Naive thymus-derived CD4-positive, alpha-beta T cell (primary cell): ENCODE measurements at regions not wholly inside any gene's neighbourhood (a gene's known extent, or its start where the extent isn't known, plus 50 kb on each side); places are given as distances from the start of the nearest gene placed in this dataset.

Source experiments
- ATAC-seq: fragments of 150-1000 bp; cut with Tn5 transposase; 2 replicates; pipeline ENCODE4 v1.10.0; 2021; ENCODE audit warnings: mild to moderate bottlenecking, moderate library complexity
- CTCF ChIA-PET: fragments of 350-600 bp; sonication (Branson Sonifier 250); formaldehyde crosslinking; loops from one replicate; lab custom pipeline; 2021; ENCODE audit warnings: antibody characterized with exemption; lab: Charles Lee
- POLR2A ChIA-PET: fragments of 350-600 bp; sonication (Branson Sonifier 250); formaldehyde crosslinking; loops from one replicate; lab custom pipeline; 2021; ENCODE audit warnings: antibody characterized with exemption, inconsistent platforms; lab: Charles Lee
- DNase-seq, 9 donors: peaks; one replicate each; pipeline versions ENCODE4 v3.0.0 to v3.0.0-alpha.2; 2020 to 2022; ENCODE audit warnings: mixed read lengths in 1 of 9
- H3K27ac ChIP-seq: one replicate; pipeline ENCODE4 v1.7.0; 2013; ENCODE audit warnings: mild to moderate bottlenecking, low read depth, low read length, moderate library complexity
- H3K27me3 ChIP-seq, 2 donors: one replicate each; pipeline ENCODE4 v1.7.0; 2013; ENCODE audit warnings: low read length in 2 of 2, mild to moderate bottlenecking in 2 of 2, moderate library complexity in 2 of 2; ENCODE audit not compliant: control insufficient read depth in 2 of 2, insufficient read depth in 2 of 2
- H3K36me3 ChIP-seq, 3 experiments: 1 replicate in 2 of 3; 2 replicates in 1 of 3; pipeline ENCODE4 v1.7.0; 2013; ENCODE audit warnings: low read length in 3 of 3, mild to moderate bottlenecking in 3 of 3, moderate library complexity in 1 of 3; ENCODE audit not compliant: insufficient read depth in 3 of 3, control insufficient read depth in 2 of 3
- H3K4me1 ChIP-seq, 2 donors: one replicate each; pipeline ENCODE4 v1.7.0; 2013; ENCODE audit warnings: low read length in 2 of 2, mild to moderate bottlenecking in 2 of 2, moderate library complexity in 1 of 2; ENCODE audit not compliant: control insufficient read depth in 2 of 2, insufficient read depth in 2 of 2
- H3K4me3 ChIP-seq: 2 replicates; pipeline ENCODE4 v1.7.0; 2013; ENCODE audit warnings: mild to moderate bottlenecking, low read length
- H3K9me3 ChIP-seq, 3 experiments: 1 replicate in 2 of 3; 2 replicates in 1 of 3; pipeline ENCODE4 v1.7.0; 2013; ENCODE audit warnings: low read length in 3 of 3; ENCODE audit not compliant: control insufficient read depth in 2 of 3
- H3K27ac Mint-ChIP-seq, 9 donors: one replicate each; pipeline ENCODE4 v1.8.0; 2020 to 2022; ENCODE audit warnings: mixed read lengths in 9 of 9, mild to moderate bottlenecking in 8 of 9, moderate library complexity in 5 of 9, inconsistent platforms in 2 of 9
- H3K27me3 Mint-ChIP-seq, 5 donors: one replicate each; pipeline ENCODE4 v1.8.0; 2021 to 2022; ENCODE audit warnings: mixed read lengths in 5 of 5, mild to moderate bottlenecking in 1 of 5
- H3K36me3 Mint-ChIP-seq, 5 donors: one replicate each; pipeline ENCODE4 v1.8.0; 2020 to 2022; ENCODE audit warnings: mixed read lengths in 5 of 5, mild to moderate bottlenecking in 3 of 5, inconsistent platforms in 1 of 5
- H3K4me1 Mint-ChIP-seq, 7 donors: one replicate each; pipeline ENCODE4 v1.8.0; 2020 to 2022; ENCODE audit warnings: mixed read lengths in 7 of 7, mild to moderate bottlenecking in 3 of 7, inconsistent platforms in 1 of 7
- H3K4me3 Mint-ChIP-seq, 10 donors: one replicate each; pipeline ENCODE4 v1.8.0; 2020 to 2022; ENCODE audit warnings: mild to moderate bottlenecking in 10 of 10, mixed read lengths in 10 of 10, moderate library complexity in 6 of 10, inconsistent platforms in 2 of 10
- H3K9me3 Mint-ChIP-seq, 11 donors: one replicate each; pipeline ENCODE4 v1.8.0; 2020 to 2022; ENCODE audit warnings: mixed read lengths in 11 of 11, mild to moderate bottlenecking in 4 of 11, inconsistent platforms in 1 of 11, moderate library complexity in 1 of 11
- intact Hi-C, 2 donors: fragments of 100-400 bp; cut with micrococcal nuclease; formaldehyde crosslinking; loops; one replicate each; pipeline ENCODE4 v1.15.1; 2023

- intact Hi-C loops: no loop called here
- ATAC-seq: no peak
Measured at GRCh38 chr13:98632961-98633360, 56.1 kb upstream of the STK24 start.

DNA sequence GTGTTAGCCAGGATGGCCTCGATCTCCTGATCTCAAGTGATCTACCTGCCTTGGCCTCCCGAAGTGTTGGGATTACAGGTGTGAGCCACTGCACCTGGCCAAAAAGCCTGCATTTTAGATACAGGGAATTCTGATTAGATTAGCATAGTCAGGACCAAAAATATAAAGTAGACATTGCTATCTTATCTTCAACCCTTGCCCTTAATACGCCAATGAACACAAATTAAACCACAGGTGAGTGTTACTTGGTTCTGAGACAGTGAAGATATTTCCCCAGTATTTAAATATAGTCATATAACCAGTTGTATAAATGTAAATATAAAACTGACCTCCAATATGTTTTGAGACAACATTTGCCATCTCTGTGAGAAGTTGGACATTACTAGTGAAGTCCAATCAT is 52.1 kb upstream of the STK24 start:
- Histone ChIP-seq H3K36me3 (no peaks in the 10 kb centered on the region), H3K9me3 (no peaks in the 10 kb centered on the region), H3K4me1 (no peaks in the 10 kb centered on the region), H3K4me3 (no peak overlapping the region), H3K27ac (no peak overlapping the region), H3K27me3 (no peaks in the 10 kb centered on the region)
- peaks cover 0 to 2% (median 0%) of the 10 kb centered on the region in 11 donors for H3K9me3 Mint-ChIP-seq
- ATAC-seq: no peak
- ChIA-PET CTCF (interaction anchor here (0.7 to 1.6 kb wide), 2 partner anchors 21 to 1536 kb away, joined by 3 read pairs; no protein-coding TSS in a partner anchor), POLR2A (no interaction called here)
- H3K36me3 Mint-ChIP-seq: no peaks in the 10 kb centered on the region
- H3K4me3 Mint-ChIP-seq: no peak overlapping the region
- no peak overlapping the region for H3K27ac Mint-ChIP-seq
- peaks cover 0 to 11% (median 4%) of the 10 kb centered on the region in 7 donors for H3K4me1 Mint-ChIP-seq
- intact Hi-C loops: no loop called here
- H3K27me3 Mint-ChIP-seq: peaks cover 0 to 10% (median 0%) of the 10 kb centered on the region in 5 donors
- DNase-seq: no peak

More at GRCh38 chr13:98632961-98633360, 56.1 kb upstream of the STK24 start:
- H3K4me1 ChIP-seq: no peaks in the 10 kb centered on the region
- no peak for DNase-seq
- no peaks in the 10 kb centered on the region for H3K9me3 ChIP-seq
- Mint-ChIP-seq H3K36me3 (no peaks in the 10 kb centered on the region), H3K27me3 (peaks cover 0 to 21% (median 0%) of the 10 kb centered on the region in 5 donors), H3K4me1 (peaks cover 0 to 6% (median 4%) of the 10 kb centered on the region in 7 donors), H3K27ac (no peak overlapping the region), H3K4me3 (no peak overlapping the region), H3K9me3 (peaks cover 0 to 2% (median 0%) of the 10 kb centered on the region in 11 donors)
- H3K27me3 ChIP-seq: no peaks in the 10 kb centered on the region
- no peak overlapping the region for H3K27ac ChIP-seq
- no peaks in the 10 kb centered on the region for H3K36me3 ChIP-seq
- H3K4me3 ChIP-seq: no peak overlapping the region
- CTCF ChIA-PET: interaction anchor here (2.8 kb wide), 1 partner anchor 187 kb away, joined by 8 read pairs; no protein-coding TSS in a partner anchor
- POLR2A ChIA-PET: no interaction called here
